Gastrocnemius medialis (tissue), 4 donors: ENCODE measurements at regions not wholly inside any gene's neighbourhood (a gene's known extent, or its start where the extent isn't known, plus 50 kb on each side); places are given as distances from the start of the nearest gene placed in this dataset.

Experiments
- CTCF ChIP-seq, 5 experiments: fragments of 450-650 bp in 3 of 5; fragments of 200-600 bp in 2 of 5; sonication (generic) in 2 of 5; IDR thresholded peaks in 4 of 5; conservative IDR thresholded peaks in 1 of 5; 1 replicate in 4 of 5; 2 replicates in 1 of 5; pipeline ENCODE4 v1.5.1; 2016 to 2019; ENCODE audit warnings: antibody characterized with exemption in 5 of 5, mild to moderate bottlenecking in 3 of 5, moderate library complexity in 3 of 5
- POLR2A ChIP-seq, 2 donors: fragments of 450-650 bp; IDR thresholded peaks; one replicate each; pipeline ENCODE4 v1.6.1; 2017; ENCODE audit warnings: antibody characterized with exemption in 2 of 2, mild to moderate bottlenecking in 2 of 2, moderate library complexity in 2 of 2

DNA sequence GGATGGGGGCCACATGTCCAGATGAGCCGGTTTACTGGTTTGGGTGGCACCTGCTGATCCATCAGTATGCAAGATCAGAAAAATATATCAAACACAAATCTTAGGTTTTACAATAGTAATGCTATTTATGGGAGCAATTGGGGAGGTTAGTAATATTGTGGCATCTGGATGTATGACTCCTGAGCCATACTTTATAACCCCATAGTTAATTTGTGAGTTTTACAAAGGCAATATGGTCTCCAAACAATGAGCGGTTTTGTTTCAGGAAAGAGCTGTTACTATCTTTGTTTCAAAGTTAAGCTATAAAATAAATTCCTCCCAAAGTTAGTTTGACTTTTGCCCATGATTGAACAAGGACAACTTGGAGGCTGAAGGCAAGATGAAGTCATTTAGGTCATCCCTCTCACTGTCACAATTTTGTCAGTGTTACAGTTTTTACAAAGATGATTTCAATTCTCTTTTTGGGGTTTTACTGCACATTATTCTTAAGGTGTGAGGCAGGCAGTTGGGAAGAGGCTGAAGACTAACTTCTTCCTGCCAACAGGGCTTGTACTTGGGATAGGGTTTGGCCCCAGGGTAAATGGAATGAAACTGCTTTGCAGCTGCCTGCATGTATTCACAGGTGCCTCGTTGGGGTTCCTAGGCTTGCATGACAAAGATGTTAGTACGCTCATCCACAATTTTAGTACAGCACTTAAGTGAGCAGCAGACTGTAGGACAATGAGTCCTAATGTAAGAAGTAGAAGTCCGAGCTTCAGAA, 296.6 kb upstream of the NDN start:
- TF ChIP-seq CTCF (IDR thresholded peaks at IDR 0.05 in 4 of 5, conservative IDR thresholded peaks at IDR 0.05 in 1 of 5) (no peak), POLR2A (IDR thresholded peaks at IDR 0.05) (no peak)
